Liver (tissue), 8 donors: ENCODE measurements at regions not wholly inside any gene's neighbourhood (a gene's known extent, or its start where the extent isn't known, plus 50 kb on each side); places are given as distances from the start of the nearest gene placed in this dataset.
"Not testable (repeated sequence)": the region's sequence is repeated elsewhere in the genome, so short reads cannot be mapped to it uniquely, and the experiment has no call there.

Experiments
- DNase-seq: peaks from one replicate; pipeline ENCODE4 v3.0.0-alpha.2; 2017; ENCODE audit warnings: low spot score
- H3K27ac ChIP-seq, 2 donors: one replicate each; pipeline ENCODE4 v1.7.0; 2013; ENCODE audit warnings: inconsistent platforms in 2 of 2, low read length in 2 of 2, control low read depth in 1 of 2, low read depth in 1 of 2, mild to moderate bottlenecking in 1 of 2
- H3K27me3 ChIP-seq, 4 donors: one replicate each; pipeline versions ENCODE4 v1.6.1 to v1.7.0; 2013; ENCODE audit warnings: low read length in 3 of 4, inconsistent platforms in 1 of 4, mild to moderate bottlenecking in 1 of 4, moderate library complexity in 1 of 4; ENCODE audit not compliant: control insufficient read depth in 4 of 4, insufficient read depth in 4 of 4
- H3K36me3 ChIP-seq, 4 donors: one replicate each; pipeline versions ENCODE4 v1.6.1 to v1.7.0; 2013; ENCODE audit warnings: low read length in 3 of 4, mild to moderate bottlenecking in 3 of 4, low read depth in 1 of 4, moderate library complexity in 1 of 4; ENCODE audit not compliant: control insufficient read depth in 4 of 4, insufficient read depth in 3 of 4
- H3K4me1 ChIP-seq, 4 donors: one replicate each; pipeline versions ENCODE4 v1.6.1 to v1.7.0; 2013; ENCODE audit warnings: low read length in 3 of 4, mild to moderate bottlenecking in 3 of 4, moderate library complexity in 1 of 4; ENCODE audit not compliant: control insufficient read depth in 4 of 4, insufficient read depth in 4 of 4
- H3K4me3 ChIP-seq, 3 donors: one replicate each; pipeline versions ENCODE4 v1.6.1 to v1.7.0; 2013; ENCODE audit warnings: low read length in 3 of 3, control low read depth in 1 of 3, low read depth in 1 of 3, mild to moderate bottlenecking in 1 of 3
- H3K9ac ChIP-seq, 2 donors: one replicate each; pipeline ENCODE4 v1.7.0; 2013; ENCODE audit warnings: low read length in 2 of 2, mild to moderate bottlenecking in 2 of 2, moderate library complexity in 2 of 2, control low read depth in 1 of 2, low read depth in 1 of 2
- H3K9me3 ChIP-seq, 4 donors: one replicate each; pipeline versions ENCODE4 v1.6.1 to v1.7.0; 2013; ENCODE audit warnings: low read length in 3 of 4; ENCODE audit not compliant: control insufficient read depth in 4 of 4
- ATF3 ChIP-seq: IDR thresholded peaks from 2 replicates; pipeline ENCODE4 v1.6.1; 2016; ENCODE audit warnings: antibody characterized with exemption
- CTCF ChIP-seq: fragments of 150-350 bp; IDR thresholded peaks from 2 replicates; pipeline ENCODE4 v1.5.1; 2017; ENCODE audit warnings: improper control_type of control experiment, low read depth, low read length; ENCODE audit not compliant: missing input control
- FOXA1 ChIP-seq: IDR thresholded peaks from 2 replicates; pipeline ENCODE4 v1.6.1; 2016; ENCODE audit warnings: antibody characterized with exemption
- FOXA2 ChIP-seq: IDR thresholded peaks from 2 replicates; pipeline ENCODE4 v1.6.1; 2016; ENCODE audit warnings: antibody characterized with exemption
- HNF4G ChIP-seq: IDR thresholded peaks from 2 replicates; pipeline ENCODE4 v1.6.1; 2016; ENCODE audit warnings: antibody characterized with exemption
- RAD21 ChIP-seq, 2 donors: IDR thresholded peaks; 2 replicates each; pipeline ENCODE4 v1.6.1; 2016; ENCODE audit warnings: antibody characterized with exemption in 2 of 2, mild to moderate bottlenecking in 2 of 2
- REST ChIP-seq: IDR thresholded peaks from 2 replicates; pipeline ENCODE4 v1.6.1; 2016; ENCODE audit warnings: antibody characterized with exemption, mild to moderate bottlenecking
- RXRA ChIP-seq, 2 donors: IDR thresholded peaks; 2 replicates each; pipeline ENCODE4 v1.6.1; 2017 to 2018; ENCODE audit warnings: antibody characterized with exemption in 2 of 2, mild to moderate bottlenecking in 1 of 2
- SP1 ChIP-seq: IDR thresholded peaks from 2 replicates; pipeline ENCODE4 v1.6.1; 2018; ENCODE audit warnings: antibody characterized with exemption, mild to moderate bottlenecking
- TAF1 ChIP-seq: conservative IDR thresholded peaks from 2 replicates; pipeline ENCODE4 v1.6.1; 2016; ENCODE audit warnings: antibody characterized with exemption, mild to moderate bottlenecking
- WGBS: extraction: QIAGEN DNeasy Blood & Tissue Kit; methylation state at CpG from one replicate; pipeline ENCODE4 v1.1.7; 2013; 5-methylcytosine and 5-hydroxymethylcytosine counted together
- donor health status: healthy.
- donor health status: healthy.
- donor health status: healthy.
- donor health status: healthy.
- donor health status: healthy.

- Histone ChIP-seq H3K9ac (no peak overlapping the region), H3K4me1 (no peaks in the 10 kb centered on the region), H3K27me3 (no peaks in the 10 kb centered on the region), H3K4me3 (no peak overlapping the region), H3K27ac (no peak overlapping the region), H3K9me3 (no peaks in the 10 kb centered on the region), H3K36me3 (no peaks in the 10 kb centered on the region)
- WGBS: 74% methylated on average over 7 of the region's 7 CpGs
- no peak for TF ChIP-seq TAF1
- TF ChIP-seq SP1: no peak
- TF ChIP-seq HNF4G: no peak
- no peak for TF ChIP-seq FOXA1
- TF ChIP-seq REST: no peak
- no peak for TF ChIP-seq RXRA (IDR thresholded peaks at IDR 0.05)
- no peak for TF ChIP-seq RAD21 (IDR thresholded peaks at IDR 0.05)
- TF ChIP-seq FOXA2: no peak
- no peak for TF ChIP-seq CTCF
- no peak for DNase-seq
These were observed 69.2 kb upstream of the PPP1R26 start for GRCh38 chr9:135410421-135410820.

- no peak overlapping the region for H3K9ac ChIP-seq
- no peaks in the 10 kb centered on the region for H3K9me3 ChIP-seq
- no peak overlapping the region for H3K4me3 ChIP-seq
- H3K27ac ChIP-seq: no peak overlapping the region
- H3K36me3 ChIP-seq: no peaks in the 10 kb centered on the region
- no peak for TF ChIP-seq FOXA2
- no peak for TF ChIP-seq REST
- TF ChIP-seq ATF3: no peak
- H3K27me3 ChIP-seq: no peaks in the 10 kb centered on the region
- 80% methylated on average over 20 of the region's 20 CpGs for WGBS
- no peak for DNase-seq
- no peaks in the 10 kb centered on the region for H3K4me1 ChIP-seq
These were observed 68.6 kb upstream of the PPP1R26 start for GRCh38 chr9:135410831-135411473.

GRCh38 chr9:135411605-135412004 is 68.0 kb upstream of the PPP1R26 start:
- not testable (repeated sequence) for H3K27me3 ChIP-seq
- 86% methylated on average over 7 of the region's 7 CpGs for WGBS

More at GRCh38 chr9:135411605-135412004, 68.0 kb upstream of the PPP1R26 start:
- H3K27ac ChIP-seq, H3K4me1 ChIP-seq, H3K36me3 ChIP-seq, H3K9me3 ChIP-seq, DNase-seq, H3K4me3 ChIP-seq, H3K9ac ChIP-seq: not testable (repeated sequence)
